ENCODE measurements at regions not wholly inside any gene's neighbourhood (a gene's known extent, or its start where the extent isn't known, plus 50 kb on each side); places are given as distances from the start of the nearest gene placed in this dataset.

DNA sequence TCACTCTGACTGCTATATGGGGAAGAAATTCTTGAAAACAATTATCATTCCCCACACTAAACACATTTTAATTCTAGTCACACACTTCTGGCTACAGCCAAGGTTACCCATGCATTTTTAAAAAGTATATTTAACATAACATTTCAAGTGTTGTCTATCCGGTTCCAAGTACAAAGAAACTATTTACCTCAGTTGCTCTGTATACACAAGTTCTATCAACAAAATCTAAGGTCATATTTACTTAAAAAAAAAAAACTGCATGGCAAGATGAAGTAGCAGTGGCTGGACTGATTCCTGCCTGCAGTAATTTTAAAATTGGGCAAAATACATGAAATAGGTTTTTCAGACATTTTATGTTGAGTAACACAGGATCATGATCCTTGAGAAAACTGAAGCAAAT is 155.9 kb upstream of the TOM1L1 start:
- Histone ChIP-seq H3K27me3 (ENCODE audit: insufficient read depth, low read length) (no peaks in the 10 kb centered on the region), H3K9me2 (ENCODE audit: insufficient read depth) (no peaks in the 10 kb centered on the region), H3K4me2 (ENCODE audit: low read length) (no peak overlapping the region), H3K9ac (ENCODE audit: low read length) (no peak overlapping the region), H3K4me3 (replicated peaks in 1 of 2; ENCODE audit: low read depth in 1 of 2, low read length in 2 of 2) (no peak overlapping the region), H3K4me1 (ENCODE audit: control insufficient read depth in 1 of 2, insufficient read depth in 2 of 2, low read length in 2 of 2) (no peaks in the 10 kb centered on the region), H2AFZ (ENCODE audit: low read depth, low read length, poor library complexity, severe bottlenecking) (no peak overlapping the region), H3K9me3 (ENCODE audit: control insufficient read depth in 1 of 2, insufficient read depth in 1 of 2, low read depth in 1 of 2, low read length in 2 of 2) (peaks cover 7 to 13% of the 10 kb centered on the region in 2 experiments; a peak in 2 of 4 replicates), H3K27ac (ENCODE audit: low read depth, low read length) (no peak overlapping the region), H3K79me2 (ENCODE audit: insufficient read depth, low read length) (no peaks in the 10 kb centered on the region), H3K36me3 (ENCODE audit: control insufficient read depth in 1 of 2, insufficient read depth in 2 of 2, low read length in 2 of 2) (no peaks in the 10 kb centered on the region), H4K20me1 (ENCODE audit: insufficient read depth) (no peaks in the 10 kb centered on the region)
- TF ChIP-seq, protein P1, sequence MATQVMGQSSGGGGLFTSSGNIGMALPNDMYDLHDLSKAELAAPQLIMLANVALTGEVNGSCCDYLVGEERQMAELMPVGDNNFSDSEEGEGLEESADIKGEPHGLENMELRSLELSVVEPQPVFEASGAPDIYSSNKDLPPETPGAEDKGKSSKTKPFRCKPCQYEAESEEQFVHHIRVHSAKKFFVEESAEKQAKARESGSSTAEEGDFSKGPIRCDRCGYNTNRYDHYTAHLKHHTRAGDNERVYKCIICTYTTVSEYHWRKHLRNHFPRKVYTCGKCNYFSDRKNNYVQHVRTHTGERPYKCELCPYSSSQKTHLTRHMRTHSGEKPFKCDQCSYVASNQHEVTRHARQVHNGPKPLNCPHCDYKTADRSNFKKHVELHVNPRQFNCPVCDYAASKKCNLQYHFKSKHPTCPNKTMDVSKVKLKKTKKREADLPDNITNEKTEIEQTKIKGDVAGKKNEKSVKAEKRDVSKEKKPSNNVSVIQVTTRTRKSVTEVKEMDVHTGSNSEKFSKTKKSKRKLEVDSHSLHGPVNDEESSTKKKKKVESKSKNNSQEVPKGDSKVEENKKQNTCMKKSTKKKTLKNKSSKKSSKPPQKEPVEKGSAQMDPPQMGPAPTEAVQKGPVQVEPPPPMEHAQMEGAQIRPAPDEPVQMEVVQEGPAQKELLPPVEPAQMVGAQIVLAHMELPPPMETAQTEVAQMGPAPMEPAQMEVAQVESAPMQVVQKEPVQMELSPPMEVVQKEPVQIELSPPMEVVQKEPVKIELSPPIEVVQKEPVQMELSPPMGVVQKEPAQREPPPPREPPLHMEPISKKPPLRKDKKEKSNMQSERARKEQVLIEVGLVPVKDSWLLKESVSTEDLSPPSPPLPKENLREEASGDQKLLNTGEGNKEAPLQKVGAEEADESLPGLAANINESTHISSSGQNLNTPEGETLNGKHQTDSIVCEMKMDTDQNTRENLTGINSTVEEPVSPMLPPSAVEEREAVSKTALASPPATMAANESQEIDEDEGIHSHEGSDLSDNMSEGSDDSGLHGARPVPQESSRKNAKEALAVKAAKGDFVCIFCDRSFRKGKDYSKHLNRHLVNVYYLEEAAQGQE (IDR thresholded peaks at IDR 0.05; ENCODE audit: low read depth): no peak
- no peak for TF ChIP-seq FOSL1 (IDR thresholded peaks at IDR 0.05; ENCODE audit: low read depth)
- ChIA-PET CTCF (no interaction called here), RAD21 (ENCODE audit: low non-redundant PET in 1 of 2, low total read pairs in 2 of 2, uncharacterized antibody in 2 of 2, unreplicated experiment in 2 of 2) (no interaction called here), POLR2A (no interaction called here)
- BruUV-seq (replicated peaks): no TSS peak
- ATAC-seq: no peak
- intact Hi-C loops (cut with micrococcal nuclease): no loop called here
- DNase-seq (ENCODE audit: low read depth, low spot score): no peak

DNA sequence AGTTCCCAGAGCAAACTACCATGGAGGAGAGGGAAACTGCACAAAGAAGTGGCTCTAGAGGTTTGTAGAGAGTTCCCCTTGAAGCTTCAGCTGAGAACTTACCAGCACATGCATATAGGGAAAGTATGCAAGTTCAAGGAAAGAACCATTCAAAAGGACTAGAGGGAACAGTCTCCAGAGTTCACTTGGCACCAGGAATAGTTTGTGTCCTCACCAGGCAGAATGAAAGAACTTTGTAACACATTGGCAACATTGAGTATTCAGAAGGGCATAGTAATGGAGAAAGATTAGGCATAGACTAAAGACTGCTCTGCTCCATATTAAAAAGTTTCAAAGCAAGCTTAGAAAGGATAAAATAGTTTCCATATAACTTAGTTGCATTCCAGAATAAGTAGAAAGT is 155.4 kb upstream of the TOM1L1 start:
- Histone ChIP-seq H2AFZ (ENCODE audit: low read depth, low read length, poor library complexity, severe bottlenecking) (no peak overlapping the region), H3K79me2 (ENCODE audit: insufficient read depth, low read length) (no peaks in the 10 kb centered on the region), H3K9me2 (ENCODE audit: insufficient read depth) (no peaks in the 10 kb centered on the region), H3K4me1 (ENCODE audit: control insufficient read depth in 1 of 2, insufficient read depth in 2 of 2, low read length in 2 of 2) (no peaks in the 10 kb centered on the region), H4K20me1 (ENCODE audit: insufficient read depth) (no peaks in the 10 kb centered on the region), H3K9me3 (ENCODE audit: control insufficient read depth in 1 of 2, insufficient read depth in 1 of 2, low read depth in 1 of 2, low read length in 2 of 2) (peaks cover 7 to 15% of the 10 kb centered on the region in 2 experiments; a peak in 2 of 4 replicates), H3K9ac (ENCODE audit: low read length) (no peak overlapping the region), H3K4me2 (ENCODE audit: low read length) (no peak overlapping the region), H3K36me3 (ENCODE audit: control insufficient read depth in 1 of 2, insufficient read depth in 2 of 2, low read length in 2 of 2) (no peaks in the 10 kb centered on the region), H3K27ac (ENCODE audit: low read depth, low read length) (no peak overlapping the region), H3K27me3 (ENCODE audit: insufficient read depth, low read length) (no peaks in the 10 kb centered on the region), H3K4me3 (replicated peaks in 1 of 2; ENCODE audit: low read depth in 1 of 2, low read length in 2 of 2) (no peak overlapping the region)
- no TSS peak for BruUV-seq (replicated peaks)
- intact Hi-C loops (cut with micrococcal nuclease): no loop called here
- ATAC-seq (no peak), DNase-seq (ENCODE audit: low read depth, low spot score) (no peak)
- POLR2A ChIA-PET: no interaction called here
- RAD21 ChIA-PET (ENCODE audit: low non-redundant PET in 1 of 2, low total read pairs in 2 of 2, uncharacterized antibody in 2 of 2, unreplicated experiment in 2 of 2): no interaction called here
- CTCF ChIA-PET: no interaction called here
- TF ChIP-seq RAD21 (IDR thresholded peaks at IDR 0.05; ENCODE audit: low read depth) (no peak), EZH2 (IDR thresholded peaks at IDR 0.05) (no peak), YY1 (IDR thresholded peaks at IDR 0.05; ENCODE audit: extremely low read depth, insufficient replicate concordance, low read depth, low read length) (no peak), EGR1 (IDR thresholded peaks at IDR 0.05; ENCODE audit: low read depth) (no peak), POLR2AphosphoS5 (IDR thresholded peaks at IDR 0.05; ENCODE audit: low read depth, low read length) (no peak), ELF1 (IDR thresholded peaks at IDR 0.05; ENCODE audit: borderline replicate concordance, low read depth) (no peak), CEBPB (IDR thresholded peaks at IDR 0.05; ENCODE audit: low read depth) (no peak), ZFX (IDR thresholded peaks at IDR 0.05) (no peak)
- TF ChIP-seq, protein P2, sequence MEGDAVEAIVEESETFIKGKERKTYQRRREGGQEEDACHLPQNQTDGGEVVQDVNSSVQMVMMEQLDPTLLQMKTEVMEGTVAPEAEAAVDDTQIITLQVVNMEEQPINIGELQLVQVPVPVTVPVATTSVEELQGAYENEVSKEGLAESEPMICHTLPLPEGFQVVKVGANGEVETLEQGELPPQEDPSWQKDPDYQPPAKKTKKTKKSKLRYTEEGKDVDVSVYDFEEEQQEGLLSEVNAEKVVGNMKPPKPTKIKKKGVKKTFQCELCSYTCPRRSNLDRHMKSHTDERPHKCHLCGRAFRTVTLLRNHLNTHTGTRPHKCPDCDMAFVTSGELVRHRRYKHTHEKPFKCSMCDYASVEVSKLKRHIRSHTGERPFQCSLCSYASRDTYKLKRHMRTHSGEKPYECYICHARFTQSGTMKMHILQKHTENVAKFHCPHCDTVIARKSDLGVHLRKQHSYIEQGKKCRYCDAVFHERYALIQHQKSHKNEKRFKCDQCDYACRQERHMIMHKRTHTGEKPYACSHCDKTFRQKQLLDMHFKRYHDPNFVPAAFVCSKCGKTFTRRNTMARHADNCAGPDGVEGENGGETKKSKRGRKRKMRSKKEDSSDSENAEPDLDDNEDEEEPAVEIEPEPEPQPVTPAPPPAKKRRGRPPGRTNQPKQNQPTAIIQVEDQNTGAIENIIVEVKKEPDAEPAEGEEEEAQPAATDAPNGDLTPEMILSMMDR (IDR thresholded peaks at IDR 0.05 in 2 of 3, conservative IDR thresholded peaks at IDR 0.05 in 1 of 3; ENCODE audit: borderline replicate concordance in 1 of 3, insufficient read depth in 1 of 3, low read depth in 2 of 3, low read length in 2 of 3): no peak
- TF ChIP-seq, protein P3, sequence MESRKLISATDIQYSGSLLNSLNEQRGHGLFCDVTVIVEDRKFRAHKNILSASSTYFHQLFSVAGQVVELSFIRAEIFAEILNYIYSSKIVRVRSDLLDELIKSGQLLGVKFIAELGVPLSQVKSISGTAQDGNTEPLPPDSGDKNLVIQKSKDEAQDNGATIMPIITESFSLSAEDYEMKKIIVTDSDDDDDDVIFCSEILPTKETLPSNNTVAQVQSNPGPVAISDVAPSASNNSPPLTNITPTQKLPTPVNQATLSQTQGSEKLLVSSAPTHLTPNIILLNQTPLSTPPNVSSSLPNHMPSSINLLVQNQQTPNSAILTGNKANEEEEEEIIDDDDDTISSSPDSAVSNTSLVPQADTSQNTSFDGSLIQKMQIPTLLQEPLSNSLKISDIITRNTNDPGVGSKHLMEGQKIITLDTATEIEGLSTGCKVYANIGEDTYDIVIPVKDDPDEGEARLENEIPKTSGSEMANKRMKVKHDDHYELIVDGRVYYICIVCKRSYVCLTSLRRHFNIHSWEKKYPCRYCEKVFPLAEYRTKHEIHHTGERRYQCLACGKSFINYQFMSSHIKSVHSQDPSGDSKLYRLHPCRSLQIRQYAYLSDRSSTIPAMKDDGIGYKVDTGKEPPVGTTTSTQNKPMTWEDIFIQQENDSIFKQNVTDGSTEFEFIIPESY (IDR thresholded peaks at IDR 0.05; ENCODE audit: extremely low read depth, insufficient replicate concordance, low read length): no peak
- TF ChIP-seq, protein P4, sequence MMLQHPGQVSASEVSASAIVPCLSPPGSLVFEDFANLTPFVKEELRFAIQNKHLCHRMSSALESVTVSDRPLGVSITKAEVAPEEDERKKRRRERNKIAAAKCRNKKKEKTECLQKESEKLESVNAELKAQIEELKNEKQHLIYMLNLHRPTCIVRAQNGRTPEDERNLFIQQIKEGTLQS (IDR thresholded peaks at IDR 0.05): no peak
